Left ventricle myocardium inferior (tissue), 1 donor: ENCODE measurements at regions not wholly inside any gene's neighbourhood (a gene's known extent, or its start where the extent isn't known, plus 50 kb on each side); places are given as distances from the start of the nearest gene placed in this dataset.

Source experiments
- DNase-seq: peaks from one replicate; pipeline ENCODE4 v3.0.0-alpha.2; 2020
- H3K27ac ChIP-seq: fragments of 200-600 bp; replicated peaks from 2 replicates; pipeline ENCODE4 v1.8.0; 2021
- H3K27me3 ChIP-seq: fragments of 200-600 bp; 2 replicates; pipeline ENCODE4 v1.8.0; 2021; ENCODE audit warnings: low read depth
- H3K36me3 ChIP-seq: fragments of 200-600 bp; 2 replicates; pipeline ENCODE4 v1.8.0; 2021
- H3K4me1 ChIP-seq: fragments of 200-600 bp; 2 replicates; pipeline ENCODE4 v1.8.0; 2021
- H3K4me3 ChIP-seq: fragments of 200-600 bp; 2 replicates; pipeline ENCODE4 v1.8.0; 2021; ENCODE audit warnings: mild to moderate bottlenecking, moderate library complexity
- H3K9me3 ChIP-seq: fragments of 200-600 bp; replicated peaks from 2 replicates; pipeline ENCODE4 v1.8.0; 2021
- CTCF ChIP-seq: fragments of 200-600 bp; IDR thresholded peaks from 2 replicates; pipeline ENCODE4 v1.8.0; 2021; ENCODE audit warnings: antibody characterized with exemption, mild to moderate bottlenecking, borderline replicate concordance
- intact Hi-C: fragments of 100-400 bp; cut with micrococcal nuclease; formaldehyde crosslinking; loops from one replicate; pipeline ENCODE4 v1.11.0; 2022
- donor health status: DM: no; HTN: yes; CAD: no; lungs with severe emphysema.

- DNase-seq = no peak
- Histone ChIP-seq H3K27me3 (peaks cover 17% of the 10 kb centered on the region), H3K9me3 (peaks cover 5% of the 10 kb centered on the region), H3K4me3 (no peak overlapping the region), H3K36me3 (no peaks in the 10 kb centered on the region), H3K4me1 (no peaks in the 10 kb centered on the region), H3K27ac (no peak overlapping the region)
- no peak for TF ChIP-seq CTCF
- intact Hi-C loops = no loop called here
These were observed 99.7 kb upstream of the CYRIA start for GRCh38 chr2:16765356-16765755.

- no peaks in the 10 kb centered on the region for H3K4me1 ChIP-seq
- H3K27ac ChIP-seq = no peak overlapping the region
- H3K36me3 ChIP-seq = no peaks in the 10 kb centered on the region
- TF ChIP-seq CTCF = no peak
- H3K9me3 ChIP-seq = peaks cover 5% of the 10 kb centered on the region
- DNase-seq = no peak
- H3K4me3 ChIP-seq = no peak overlapping the region
- H3K27me3 ChIP-seq = peaks cover 12% of the 10 kb centered on the region
- intact Hi-C loops = no loop called here
These were observed 98.9 kb upstream of the CYRIA start for GRCh38 chr2:16764487-16764886.

- Histone ChIP-seq H3K36me3 (no peaks in the 10 kb centered on the region), H3K27me3 (peaks cover 2% of the 10 kb centered on the region), H3K9me3 (peaks cover 5% of the 10 kb centered on the region), H3K4me3 (no peak overlapping the region), H3K4me1 (no peaks in the 10 kb centered on the region), H3K27ac (no peak overlapping the region)
- intact Hi-C loops = no loop called here
- no peak for DNase-seq
- TF ChIP-seq CTCF = no peak
These were observed 97.9 kb upstream of the CYRIA start for GRCh38 chr2:16763493-16763899.

- Histone ChIP-seq H3K4me3 (no peak overlapping the region), H3K27ac (no peak overlapping the region), H3K27me3 (no peaks in the 10 kb centered on the region), H3K36me3 (no peaks in the 10 kb centered on the region), H3K4me1 (no peaks in the 10 kb centered on the region), H3K9me3 (peaks cover 5% of the 10 kb centered on the region)
- intact Hi-C loops = no loop called here
- no peak for TF ChIP-seq CTCF
- DNase-seq = no peak
These were observed 97.4 kb upstream of the CYRIA start for GRCh38 chr2:16763056-16763455.

- intact Hi-C loops = no loop called here
- H3K27me3 ChIP-seq = peaks cover 4% of the 10 kb centered on the region
- H3K36me3 ChIP-seq = no peaks in the 10 kb centered on the region
- no peak for TF ChIP-seq CTCF
- DNase-seq = no peak
- peaks cover 16% of the 10 kb centered on the region for H3K4me1 ChIP-seq
- H3K9me3 ChIP-seq = no peaks in the 10 kb centered on the region
- no peak overlapping the region for H3K4me3 ChIP-seq
- no peak overlapping the region for H3K27ac ChIP-seq
These were observed 94.8 kb upstream of the CYRIA start for GRCh38 chr2:16760426-16760825.
